ENCODE measurements at regions not wholly inside any gene's neighbourhood (a gene's known extent, or its start where the extent isn't known, plus 50 kb on each side); places are given as distances from the start of the nearest gene placed in this dataset.
"Not testable (repeated sequence)": the region's sequence is repeated elsewhere in the genome, so short reads cannot be mapped to it uniquely, and the experiment has no call there.

- no peak overlapping the region for H3K4me3 ChIP-seq (ENCODE audit: low read depth, low read length, poor library complexity, severe bottlenecking)
- no peaks in the 10 kb centered on the region for H3K9me3 ChIP-seq (ENCODE audit: low read length)
- no peaks in the 10 kb centered on the region for H3K36me3 ChIP-seq (ENCODE audit: insufficient read depth, low read length)
- H3K27ac ChIP-seq (ENCODE audit: low read depth, low read length, poor library complexity, severe bottlenecking) = no peak overlapping the region
- H3K4me2 ChIP-seq (ENCODE audit: low read length) = no peak overlapping the region
- no peak overlapping the region for H3K9ac ChIP-seq (ENCODE audit: low read length)
- no peaks in the 10 kb centered on the region for H3K79me2 ChIP-seq (ENCODE audit: insufficient read depth, low read length)
- no peaks in the 10 kb centered on the region for H4K20me1 ChIP-seq (ENCODE audit: insufficient read depth, low read length)
- H3K4me1 ChIP-seq (ENCODE audit: insufficient read depth, low read length, severe bottlenecking) = no peaks in the 10 kb centered on the region
- TF ChIP-seq EZH2 (IDR thresholded peaks at IDR 0.05; ENCODE audit: borderline replicate concordance, low read length) (no peak), CTCF (IDR thresholded peaks at IDR 0.05; ENCODE audit: low read length) (no peak)
- H3K9me2 ChIP-seq (ENCODE audit: low read depth, low read length) = no peaks in the 10 kb centered on the region
- H3K27me3 ChIP-seq (ENCODE audit: insufficient read depth, low read length) = no peaks in the 10 kb centered on the region
- H3F3A ChIP-seq (ENCODE audit: insufficient read depth, low read length) = no peaks in the 10 kb centered on the region
- H2AFZ ChIP-seq (ENCODE audit: low read length) = no peak overlapping the region
These were observed 494.6 kb downstream of the MAGEE1 start for GRCh38 chrX:76922100-76922499.

- not testable (repeated sequence) for H3K4me2 ChIP-seq (ENCODE audit: low read length); H3K4me1 ChIP-seq (ENCODE audit: insufficient read depth, low read length, severe bottlenecking); H3K36me3 ChIP-seq (ENCODE audit: insufficient read depth, low read length); H4K20me1 ChIP-seq (ENCODE audit: insufficient read depth, low read length); H3K9me3 ChIP-seq (ENCODE audit: low read length); H3F3A ChIP-seq (ENCODE audit: insufficient read depth, low read length); H3K27ac ChIP-seq (ENCODE audit: low read depth, low read length, poor library complexity, severe bottlenecking); H3K4me3 ChIP-seq (ENCODE audit: low read depth, low read length, poor library complexity, severe bottlenecking); H3K79me2 ChIP-seq (ENCODE audit: insufficient read depth, low read length); H3K9me2 ChIP-seq (ENCODE audit: low read depth, low read length); H3K9ac ChIP-seq (ENCODE audit: low read length); H2AFZ ChIP-seq (ENCODE audit: low read length); H3K27me3 ChIP-seq (ENCODE audit: insufficient read depth, low read length)
These were observed 497.1 kb downstream of the MAGEE1 start for GRCh38 chrX:76924616-76925015.

- TF ChIP-seq CTCF (IDR thresholded peaks at IDR 0.05; ENCODE audit: low read length) (no peak), EZH2 (IDR thresholded peaks at IDR 0.05; ENCODE audit: borderline replicate concordance, low read length) (no peak)
- H3K27ac ChIP-seq (ENCODE audit: low read depth, low read length, poor library complexity, severe bottlenecking) = no peak overlapping the region
- no peaks in the 10 kb centered on the region for H3K9me2 ChIP-seq (ENCODE audit: low read depth, low read length)
- H3K4me3 ChIP-seq (ENCODE audit: low read depth, low read length, poor library complexity, severe bottlenecking) = no peak overlapping the region
- no peaks in the 10 kb centered on the region for H3K36me3 ChIP-seq (ENCODE audit: insufficient read depth, low read length)
- no peaks in the 10 kb centered on the region for H4K20me1 ChIP-seq (ENCODE audit: insufficient read depth, low read length)
- no peaks in the 10 kb centered on the region for H3F3A ChIP-seq (ENCODE audit: insufficient read depth, low read length)
- H3K4me1 ChIP-seq (ENCODE audit: insufficient read depth, low read length, severe bottlenecking) = peaks cover 4% of the 10 kb centered on the region
- no peaks in the 10 kb centered on the region for H3K79me2 ChIP-seq (ENCODE audit: insufficient read depth, low read length)
- H3K4me2 ChIP-seq (ENCODE audit: low read length) = no peak overlapping the region
- no peak overlapping the region for H3K9ac ChIP-seq (ENCODE audit: low read length)
- H3K9me3 ChIP-seq (ENCODE audit: low read length) = no peaks in the 10 kb centered on the region
- H3K27me3 ChIP-seq (ENCODE audit: insufficient read depth, low read length) = no peaks in the 10 kb centered on the region
- no peak overlapping the region for H2AFZ ChIP-seq (ENCODE audit: low read length)
These were observed 504.0 kb downstream of the MAGEE1 start for GRCh38 chrX:76931518-76931917.

- Histone ChIP-seq H3K79me2 (ENCODE audit: insufficient read depth, low read length) (no peaks in the 10 kb centered on the region), H2AFZ (ENCODE audit: low read length) (no peak overlapping the region), H3K4me1 (ENCODE audit: insufficient read depth, low read length, severe bottlenecking) (no peaks in the 10 kb centered on the region), H3K27me3 (ENCODE audit: insufficient read depth, low read length) (no peaks in the 10 kb centered on the region), H4K20me1 (ENCODE audit: insufficient read depth, low read length) (no peaks in the 10 kb centered on the region), H3K9ac (ENCODE audit: low read length) (no peak overlapping the region), H3K36me3 (ENCODE audit: insufficient read depth, low read length) (no peaks in the 10 kb centered on the region), H3K9me3 (ENCODE audit: low read length) (no peaks in the 10 kb centered on the region), H3K4me3 (ENCODE audit: low read depth, low read length, poor library complexity, severe bottlenecking) (no peak overlapping the region), H3K9me2 (ENCODE audit: low read depth, low read length) (no peaks in the 10 kb centered on the region), H3K27ac (ENCODE audit: low read depth, low read length, poor library complexity, severe bottlenecking) (no peak overlapping the region), H3F3A (ENCODE audit: insufficient read depth, low read length) (no peaks in the 10 kb centered on the region), H3K4me2 (ENCODE audit: low read length) (no peak overlapping the region)
- TF ChIP-seq CTCF (IDR thresholded peaks at IDR 0.05; ENCODE audit: low read length) (no peak), EZH2 (IDR thresholded peaks at IDR 0.05; ENCODE audit: borderline replicate concordance, low read length) (no peak)
These were observed 489.7 kb upstream of the FGF16 start for GRCh38 chrX:76957485-76957884.

Data from OCI-LY1 (cell line).